ENCODE measurements at regions not wholly inside any gene's neighbourhood (a gene's known extent, or its start where the extent isn't known, plus 50 kb on each side); places are given as distances from the start of the nearest gene placed in this dataset.
"Not testable (repeated sequence)": the region's sequence is repeated elsewhere in the genome, so short reads cannot be mapped to it uniquely, and the experiment has no call there.

DNA sequence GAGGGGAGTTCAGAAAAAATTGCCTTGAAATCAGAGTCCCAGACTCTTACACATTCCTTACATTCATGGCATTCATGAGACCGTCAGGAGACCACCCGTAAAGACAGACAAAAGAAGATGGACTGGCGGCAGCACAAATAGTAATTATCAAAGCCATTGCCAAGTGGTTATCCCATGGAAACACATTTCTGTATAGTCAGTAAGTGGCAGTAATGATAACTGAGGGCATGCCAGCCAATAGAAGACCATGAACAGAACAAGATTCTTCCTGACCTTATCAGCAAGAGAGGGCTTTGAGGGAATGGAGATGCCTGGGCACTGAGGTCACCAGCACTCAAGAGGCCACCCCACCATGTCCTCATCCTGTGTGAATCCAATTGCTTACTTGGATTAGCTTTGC, 121.7 kb upstream of the HCCS start:
- no peak for DNase-seq

GRCh38 chrX:10990418-10990817, 120.7 kb upstream of the HCCS start:
- Histone ChIP-seq H3K4me1 (no peaks in the 10 kb centered on the region), H3K27ac (no peak overlapping the region), H3K4me3 (no peak overlapping the region), H3K9me3 (no peaks in the 10 kb centered on the region), H3K36me3 (no peaks in the 10 kb centered on the region), H3K27me3 (no peaks in the 10 kb centered on the region)
- DNase-seq = no peak
- TF ChIP-seq, protein P1, sequence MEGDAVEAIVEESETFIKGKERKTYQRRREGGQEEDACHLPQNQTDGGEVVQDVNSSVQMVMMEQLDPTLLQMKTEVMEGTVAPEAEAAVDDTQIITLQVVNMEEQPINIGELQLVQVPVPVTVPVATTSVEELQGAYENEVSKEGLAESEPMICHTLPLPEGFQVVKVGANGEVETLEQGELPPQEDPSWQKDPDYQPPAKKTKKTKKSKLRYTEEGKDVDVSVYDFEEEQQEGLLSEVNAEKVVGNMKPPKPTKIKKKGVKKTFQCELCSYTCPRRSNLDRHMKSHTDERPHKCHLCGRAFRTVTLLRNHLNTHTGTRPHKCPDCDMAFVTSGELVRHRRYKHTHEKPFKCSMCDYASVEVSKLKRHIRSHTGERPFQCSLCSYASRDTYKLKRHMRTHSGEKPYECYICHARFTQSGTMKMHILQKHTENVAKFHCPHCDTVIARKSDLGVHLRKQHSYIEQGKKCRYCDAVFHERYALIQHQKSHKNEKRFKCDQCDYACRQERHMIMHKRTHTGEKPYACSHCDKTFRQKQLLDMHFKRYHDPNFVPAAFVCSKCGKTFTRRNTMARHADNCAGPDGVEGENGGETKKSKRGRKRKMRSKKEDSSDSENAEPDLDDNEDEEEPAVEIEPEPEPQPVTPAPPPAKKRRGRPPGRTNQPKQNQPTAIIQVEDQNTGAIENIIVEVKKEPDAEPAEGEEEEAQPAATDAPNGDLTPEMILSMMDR (IDR thresholded peaks at IDR 0.05) = no peak
- TF ChIP-seq POLR2A (IDR thresholded peaks at IDR 0.05) = no peak

More for the DNA sequence above, 121.7 kb upstream of the HCCS start:
- Histone ChIP-seq H3K9me3 (no peaks in the 10 kb centered on the region), H3K36me3 (no peaks in the 10 kb centered on the region), H3K4me3 (no peak overlapping the region), H3K27me3 (no peaks in the 10 kb centered on the region), H3K4me1 (no peaks in the 10 kb centered on the region), H3K27ac (no peak overlapping the region)
- no peak for TF ChIP-seq POLR2A (IDR thresholded peaks at IDR 0.05)
- TF ChIP-seq, protein P1 (IDR thresholded peaks at IDR 0.05) = no peak

DNA sequence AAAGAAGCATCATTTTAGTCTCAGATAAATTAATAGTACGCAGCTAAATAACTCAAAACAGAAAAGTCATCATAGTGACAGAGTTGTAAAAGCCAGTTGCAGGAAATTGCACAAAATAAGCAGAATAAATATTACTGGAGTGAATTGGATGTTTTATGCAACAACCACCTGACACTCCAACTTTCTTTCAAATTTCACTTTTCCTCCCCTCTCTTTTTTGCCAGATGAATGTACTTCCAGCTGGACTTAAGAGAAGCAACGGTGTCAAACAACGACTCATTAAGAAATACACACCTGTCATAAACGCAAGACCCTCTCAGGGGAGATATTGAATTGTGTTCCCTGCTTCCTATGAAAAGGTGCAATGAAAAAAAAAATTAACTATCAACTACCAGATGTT, 120.2 kb upstream of the HCCS start:
- DNase-seq = no peak
- no peak for TF ChIP-seq POLR2A (IDR thresholded peaks at IDR 0.05)
- TF ChIP-seq, protein P1 (IDR thresholded peaks at IDR 0.05) = no peak
- Histone ChIP-seq H3K36me3 (no peaks in the 10 kb centered on the region), H3K4me3 (no peak overlapping the region), H3K27ac (no peak overlapping the region), H3K9me3 (no peaks in the 10 kb centered on the region), H3K27me3 (no peaks in the 10 kb centered on the region), H3K4me1 (no peaks in the 10 kb centered on the region)

GRCh38 chrX:10992110-10992509, 119.0 kb upstream of the HCCS start:
- Histone ChIP-seq H3K27me3 (no peaks in the 10 kb centered on the region), H3K27ac (no peak overlapping the region), H3K36me3 (no peaks in the 10 kb centered on the region), H3K9me3 (no peaks in the 10 kb centered on the region), H3K4me3 (no peak overlapping the region), H3K4me1 (no peaks in the 10 kb centered on the region)
- TF ChIP-seq, protein P1 (IDR thresholded peaks at IDR 0.05) = no peak
- no peak for TF ChIP-seq POLR2A (IDR thresholded peaks at IDR 0.05)
- no peak for DNase-seq

- not testable (repeated sequence) for H3K4me1 ChIP-seq, H3K36me3 ChIP-seq, H3K27me3 ChIP-seq, H3K9me3 ChIP-seq, H3K4me3 ChIP-seq, H3K27ac ChIP-seq, DNase-seq
These were observed 104.1 kb upstream of the HCCS start for GRCh38 chrX:11007076-11007475.

GRCh38 chrX:11010476-11010875, 100.7 kb upstream of the HCCS start:
- Histone ChIP-seq H3K9me3 (no peaks in the 10 kb centered on the region), H3K4me3 (no peak overlapping the region), H3K27me3 (no peaks in the 10 kb centered on the region), H3K36me3 (no peaks in the 10 kb centered on the region), H3K4me1 (no peaks in the 10 kb centered on the region), H3K27ac (no peak overlapping the region)
- DNase-seq = no peak
- no peak for TF ChIP-seq POLR2A (IDR thresholded peaks at IDR 0.05)
- TF ChIP-seq, protein P1 (IDR thresholded peaks at IDR 0.05) = no peak
